Embryonic facial prominence (tissue), 1 donor: ENCODE measurements at regions not wholly inside any gene's neighbourhood (a gene's known extent, or its start where the extent isn't known, plus 50 kb on each side); places are given as distances from the start of the nearest gene placed in this dataset.
"Not testable (repeated sequence)": the region's sequence is repeated elsewhere in the genome, so short reads cannot be mapped to it uniquely, and the experiment has no call there.

Experiments used
- DNase-seq: peaks from one replicate; pipeline ENCODE4 v3.0.0-alpha.2; 2016; ENCODE audit errors: extremely low spot score

DNA sequence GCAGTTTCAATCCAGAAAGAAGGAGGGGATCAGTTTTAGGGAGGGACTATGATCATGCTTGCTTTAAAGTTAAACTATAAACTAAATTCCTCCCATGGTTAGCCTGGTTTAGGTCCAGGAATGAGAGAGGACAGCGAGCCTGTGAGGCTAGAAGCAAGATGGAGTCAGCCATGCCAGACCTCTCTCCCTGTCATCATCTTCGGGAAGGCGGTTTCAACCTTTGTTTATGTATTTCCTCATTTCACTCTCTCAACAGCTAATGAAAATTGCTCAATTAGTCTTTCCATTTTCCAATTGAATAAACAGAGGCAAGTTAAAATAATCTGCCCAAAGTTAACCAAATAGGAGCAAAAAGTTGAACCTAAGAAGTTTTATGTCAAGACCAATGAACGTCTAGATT, 201.5 kb downstream of the KCNJ2 start:
- DNase-seq: no peak

DNA sequence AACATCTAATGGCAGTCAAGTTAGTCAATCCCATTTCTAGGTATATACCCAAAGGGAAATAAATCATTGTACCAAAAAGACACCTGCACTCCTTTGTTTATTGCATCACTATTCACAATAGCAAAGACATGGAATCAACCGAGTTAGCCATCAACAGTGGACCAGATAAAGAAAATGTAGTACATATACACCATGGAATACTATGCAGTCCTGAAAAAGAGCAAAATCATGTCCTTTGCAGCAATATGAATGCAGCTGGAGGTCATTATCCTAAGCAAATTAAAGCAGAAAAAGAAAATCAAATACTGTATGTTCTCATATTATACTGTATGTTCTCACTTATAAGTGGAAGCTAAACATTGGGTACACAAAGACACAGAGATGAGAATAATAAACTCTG, 204.0 kb downstream of the KCNJ2 start:
- DNase-seq: no peak

DNA sequence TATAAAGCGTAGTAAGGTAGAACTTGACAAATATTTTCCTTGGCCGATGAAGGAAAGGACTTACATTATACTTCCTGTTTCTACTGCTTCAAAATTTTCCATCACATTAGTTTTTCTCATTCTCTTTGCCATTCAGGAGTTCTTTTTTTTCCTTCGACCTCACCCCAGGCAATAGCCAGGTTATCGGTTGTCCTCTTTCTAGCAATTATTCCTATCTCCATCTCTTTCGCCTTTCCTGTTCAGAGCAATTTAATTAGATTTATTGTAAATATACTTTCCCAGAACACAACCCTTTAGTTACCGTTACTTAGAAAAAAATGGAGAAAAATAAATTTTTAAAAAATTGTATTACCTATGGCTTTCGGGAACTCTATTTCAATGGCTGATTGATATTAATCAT, 205.2 kb downstream of the KCNJ2 start:
- DNase-seq: no peak

DNA sequence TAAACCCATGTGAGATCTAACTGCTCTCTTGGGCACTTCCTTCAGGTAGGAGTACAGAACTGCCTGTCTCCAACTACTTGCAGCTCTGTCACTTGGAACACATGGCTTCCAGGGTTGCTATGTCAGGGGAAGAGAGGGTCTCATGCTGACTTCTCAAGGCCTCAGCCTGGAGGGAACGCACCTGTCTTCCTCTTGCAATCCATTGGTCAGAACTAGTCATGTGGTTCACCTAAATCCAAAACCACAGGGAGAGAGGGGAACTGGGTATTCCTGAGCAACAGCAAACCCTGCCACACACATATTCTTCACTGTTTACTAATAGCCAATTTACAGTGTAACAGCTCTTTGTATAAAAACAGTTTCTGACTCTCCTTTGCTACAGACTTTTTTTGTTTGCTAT, 206.1 kb downstream of the KCNJ2 start:
- no peak for DNase-seq

DNA sequence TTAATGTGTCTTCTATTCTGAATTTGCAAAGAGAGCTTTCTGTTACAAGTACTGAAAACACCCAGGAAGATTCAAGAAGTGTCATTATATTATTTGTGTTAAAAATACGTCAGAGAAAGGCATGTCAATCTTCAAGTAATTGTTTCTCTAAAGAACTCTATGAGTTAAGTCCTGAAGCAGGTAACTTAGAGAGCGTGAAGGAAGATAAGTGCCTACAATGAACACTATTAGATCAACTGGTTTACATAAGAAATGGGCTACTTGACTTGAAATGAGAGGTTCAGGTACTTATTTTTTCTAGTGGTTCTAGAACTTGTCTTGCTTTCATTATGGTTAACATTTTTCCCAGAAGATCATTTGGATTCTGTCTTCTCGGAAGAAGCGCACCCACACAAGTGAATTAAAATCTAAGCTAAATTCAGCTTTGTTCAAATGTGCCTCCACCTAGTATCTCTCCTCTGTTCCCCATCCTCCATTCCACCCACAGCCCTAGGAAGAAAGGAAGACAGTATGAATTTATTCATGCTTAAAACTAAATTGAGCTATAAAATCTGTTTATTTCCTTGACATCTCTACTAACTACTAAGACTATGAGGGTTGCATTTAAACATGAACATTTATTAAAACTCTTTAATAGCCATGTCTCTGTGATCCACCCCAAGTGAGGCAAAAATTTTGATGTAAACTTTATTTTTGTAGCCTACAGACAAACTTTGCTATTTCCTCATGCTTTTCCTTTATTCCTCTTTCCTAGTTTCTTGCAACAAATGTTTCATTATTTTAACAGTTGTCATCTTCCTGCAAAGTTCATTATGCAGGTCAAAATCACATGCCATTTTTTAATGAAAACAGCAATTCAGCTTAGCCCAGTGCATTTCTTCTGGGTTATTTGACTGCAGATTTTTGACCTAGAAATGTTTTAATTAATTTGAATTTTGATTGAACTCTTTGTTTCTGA, 206.8 kb downstream of the KCNJ2 start:
- DNase-seq: no peak

DNA sequence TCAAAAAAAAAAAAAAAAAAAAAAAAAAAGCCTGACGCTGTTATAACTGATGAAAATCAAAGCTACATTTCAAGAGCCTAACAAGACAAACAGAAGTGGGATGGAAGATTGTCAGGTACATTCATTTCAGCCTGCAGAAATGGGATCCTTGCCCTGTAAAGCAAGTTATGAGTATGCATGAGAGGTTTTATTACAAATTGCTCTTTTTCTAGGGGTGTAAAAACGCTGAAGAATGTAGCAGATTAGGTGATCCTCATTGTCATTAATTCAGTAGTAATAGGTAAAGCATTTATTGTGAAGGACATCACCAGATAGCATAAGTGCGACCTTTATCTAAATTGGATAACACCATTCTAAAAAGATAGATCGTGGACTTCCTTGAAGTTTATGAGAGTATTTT, 208.3 kb downstream of the KCNJ2 start:
- DNase-seq: no peak

- no peak for DNase-seq
Observed at GRCh38 chr17:70378076-70378475, 208.7 kb downstream of the KCNJ2 start.

DNA sequence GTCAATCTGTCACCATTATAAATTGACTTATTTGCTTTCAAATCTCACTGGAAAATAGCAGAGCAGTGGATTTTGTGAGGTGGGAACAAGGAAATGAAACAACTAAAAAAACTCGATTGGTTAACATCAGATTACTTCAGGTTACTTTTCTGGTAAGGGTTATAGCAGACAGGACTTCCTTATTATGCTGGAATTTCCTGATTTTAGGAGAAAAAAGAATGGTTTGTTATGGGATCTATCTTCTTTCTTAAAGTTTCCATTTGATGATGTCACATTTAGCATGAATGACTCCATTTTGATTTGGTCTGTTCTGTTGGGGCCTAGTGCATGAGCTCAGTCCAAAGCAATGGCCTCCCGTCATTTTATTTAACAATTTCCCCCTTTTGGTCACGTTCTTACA, 210.6 kb downstream of the KCNJ2 start:
- DNase-seq: no peak

DNA sequence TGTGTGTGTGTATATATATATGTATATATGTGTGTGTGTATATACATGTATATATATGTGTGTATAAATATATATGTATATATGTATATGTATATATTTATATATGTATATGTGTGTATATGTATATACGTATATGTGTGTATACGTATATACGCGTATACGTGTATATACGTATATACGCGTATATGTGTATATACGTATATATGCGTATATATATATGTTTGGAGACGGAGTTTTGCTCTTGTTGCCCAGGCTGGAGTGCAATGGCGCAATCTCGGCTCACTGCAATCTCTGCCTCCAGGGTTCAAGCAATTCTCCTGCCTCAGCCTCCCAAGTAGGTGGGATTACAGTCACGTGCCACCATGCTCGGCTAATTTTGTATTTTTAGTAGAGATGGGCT, 212.6 kb downstream of the KCNJ2 start:
- not testable (repeated sequence) for DNase-seq

DNA sequence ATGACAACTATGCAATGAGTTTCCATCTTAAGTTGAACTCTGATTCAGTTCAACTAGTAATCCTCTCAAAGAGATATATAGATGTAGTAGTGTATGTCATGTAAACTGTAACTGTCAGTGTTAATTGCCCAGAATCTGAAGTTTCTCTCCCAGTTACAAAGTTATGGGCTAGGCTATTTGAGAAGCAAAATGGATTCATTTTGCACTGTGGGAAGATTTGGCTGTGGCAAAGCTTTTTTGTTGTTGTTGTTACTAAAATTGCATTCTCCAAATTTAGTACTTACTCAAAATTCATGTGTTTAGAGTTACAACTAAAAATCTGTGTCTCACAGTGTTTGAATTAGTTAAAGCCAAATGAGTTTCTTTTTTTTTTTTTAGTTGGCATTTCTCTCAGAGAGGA, 219.0 kb downstream of the KCNJ2 start:
- DNase-seq: no peak

GRCh38 chr17:70389232-70389757, 220.0 kb downstream of the KCNJ2 start:
- DNase-seq: not testable (repeated sequence)

DNA sequence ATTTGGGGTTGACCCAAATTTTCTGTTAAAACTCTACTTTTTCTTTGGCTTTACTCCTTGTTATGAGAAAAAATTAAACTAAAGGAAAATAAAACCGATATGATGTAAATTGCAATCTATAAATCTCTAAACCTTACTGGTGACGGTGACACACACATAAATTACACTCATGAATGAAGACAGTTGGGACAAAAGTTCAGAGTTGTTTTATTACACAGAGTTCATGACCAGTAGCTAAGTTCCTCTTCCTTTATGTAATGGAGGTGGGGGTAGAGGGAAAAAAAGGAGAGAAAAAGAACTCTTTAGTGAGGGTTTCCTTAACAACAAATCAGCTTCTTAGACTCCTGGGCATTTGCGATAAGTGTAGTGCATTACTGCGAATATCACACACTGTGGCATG, 220.7 kb downstream of the KCNJ2 start:
- DNase-seq: no peak

- DNase-seq: no peak
Observed at GRCh38 chr17:70394473-70395232, 225.3 kb downstream of the KCNJ2 start.

DNA sequence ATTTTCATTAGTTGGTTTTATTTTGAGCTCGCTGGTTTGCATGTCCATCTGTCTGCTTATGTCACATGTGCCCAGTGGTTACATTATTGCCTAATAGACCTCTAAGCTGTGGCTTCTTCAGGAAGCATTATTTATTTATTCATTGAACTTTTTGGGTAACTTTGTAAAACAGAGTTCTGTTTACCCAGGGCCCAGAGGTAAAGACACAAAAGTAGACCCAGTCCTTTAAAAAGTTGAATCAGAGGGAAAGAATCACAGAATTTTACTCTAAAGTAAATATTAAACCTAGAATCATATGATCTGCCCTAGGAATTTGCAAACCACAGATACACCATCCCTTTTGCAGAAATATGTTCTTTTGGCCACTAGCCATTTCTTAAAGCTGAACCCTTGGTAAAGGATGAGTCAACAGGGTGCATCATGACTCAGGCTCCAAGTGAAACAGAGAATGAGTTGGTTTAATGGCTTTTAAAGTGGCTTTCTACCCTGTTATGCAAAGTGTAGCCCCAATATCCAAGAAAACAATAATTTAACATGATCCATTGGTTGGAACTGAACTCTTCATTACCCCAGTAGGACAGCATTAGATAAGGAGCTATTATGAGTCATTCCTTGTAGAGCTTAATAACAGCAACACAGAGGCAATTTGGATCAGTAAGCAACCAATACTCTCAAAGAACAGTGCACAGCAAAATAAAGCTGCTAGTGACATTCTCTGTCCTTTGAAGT, 236.3 kb downstream of the KCNJ2 start:
- DNase-seq: no peak

GRCh38 chr17:70407506-70407905, 238.2 kb downstream of the KCNJ2 start:
- DNase-seq: no peak

DNA sequence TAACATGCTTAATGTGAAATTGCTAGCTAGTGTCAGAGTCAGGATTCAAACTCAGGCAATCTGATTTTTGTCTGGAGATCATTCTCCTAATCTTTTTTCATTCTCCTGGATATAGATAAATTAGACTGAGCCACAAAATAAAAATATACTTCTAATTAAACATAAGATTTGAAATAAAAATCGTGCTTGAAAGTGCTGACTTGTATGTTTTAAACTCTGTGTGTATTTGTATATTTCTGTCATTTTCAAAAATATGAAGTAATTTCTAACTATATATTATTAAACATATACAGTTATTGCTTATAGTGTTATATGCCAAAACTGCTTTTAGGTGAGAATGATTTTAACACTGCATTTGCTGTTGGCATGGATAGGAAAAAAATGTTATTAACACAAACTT, 239.4 kb downstream of the KCNJ2 start:
- DNase-seq: no peak

DNA sequence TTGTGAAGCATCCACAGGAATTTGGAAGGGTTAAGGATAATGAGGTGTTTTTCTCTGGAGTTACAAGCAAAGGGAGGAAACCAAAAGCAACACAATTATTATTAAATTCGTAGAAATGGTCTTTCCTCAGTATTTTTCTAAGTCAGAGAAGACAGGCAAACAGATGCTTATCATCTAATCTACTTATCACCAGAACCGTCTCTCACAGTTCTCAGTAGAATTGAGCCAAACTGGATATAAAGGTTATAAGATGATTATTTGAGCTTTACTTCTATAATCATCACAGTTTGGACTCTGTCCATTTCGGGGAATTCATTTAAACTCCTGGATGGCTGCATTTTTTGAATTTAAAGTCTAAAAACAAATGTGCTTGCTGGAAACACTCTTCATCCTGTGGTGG, 245.0 kb downstream of the KCNJ2 start:
- no peak for DNase-seq

DNA sequence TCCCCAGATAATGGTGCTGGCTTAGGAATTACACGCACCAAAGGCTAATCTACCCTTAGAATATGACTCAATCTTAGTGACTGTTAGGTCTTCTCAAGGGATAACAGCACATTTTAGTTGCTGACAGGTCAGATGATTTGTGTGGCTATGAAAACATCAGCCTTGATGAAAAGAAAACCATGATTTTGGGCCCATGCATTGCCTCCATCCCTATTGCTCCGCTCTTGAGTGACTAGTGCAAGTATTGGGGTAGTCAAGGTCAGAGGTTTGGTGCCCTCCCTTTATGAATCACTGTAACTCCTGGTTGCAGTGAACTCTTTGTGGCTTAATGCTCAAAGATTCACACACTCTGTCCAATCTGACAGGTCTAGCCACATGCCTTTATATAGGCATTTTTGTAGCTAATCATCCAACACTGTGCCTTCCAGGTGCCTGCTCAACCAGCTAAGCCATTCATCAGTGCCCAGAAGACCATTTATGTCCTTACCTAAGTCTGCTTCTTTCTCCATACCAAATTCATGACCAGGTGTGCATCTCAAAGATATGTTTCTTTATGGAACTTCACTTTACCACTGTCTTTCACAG, 251.6 kb downstream of the KCNJ2 start:
- no peak for DNase-seq

GRCh38 chr17:70422862-70423261, 253.5 kb downstream of the KCNJ2 start:
- DNase-seq: no peak

DNA sequence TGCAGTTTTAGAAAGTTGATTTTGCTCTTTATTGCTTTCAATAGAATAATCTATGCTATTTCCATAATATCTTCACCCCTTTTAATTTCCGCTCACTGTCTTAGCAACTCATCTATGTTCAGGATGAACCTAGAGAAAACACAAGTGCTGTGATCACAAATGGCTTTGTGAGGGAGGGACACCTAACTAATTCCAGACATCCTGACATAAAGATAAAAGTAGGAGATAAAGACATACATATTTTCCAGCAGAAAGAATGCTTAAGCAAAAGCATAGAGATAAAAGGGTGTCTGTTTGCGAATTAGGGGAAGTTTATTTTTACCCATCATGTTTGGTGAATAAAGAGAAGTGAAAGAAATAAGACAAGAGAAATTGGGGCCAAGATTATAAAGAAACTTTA, 254.2 kb downstream of the KCNJ2 start:
- DNase-seq: no peak

- DNase-seq: no peak
Observed at GRCh38 chr17:70426752-70427151, 257.4 kb downstream of the KCNJ2 start.
